OCI-LY7 (cell line): ENCODE measurements at regions not wholly inside any gene's neighbourhood (a gene's known extent, or its start where the extent isn't known, plus 50 kb on each side); places are given as distances from the start of the nearest gene placed in this dataset.

Experiments
- EZH2phosphoT487 ChIP-seq: fragments of 200-600 bp; sonication (generic); IDR thresholded peaks from 2 replicates; pipeline ENCODE4 v1.6.1; 2018; ENCODE audit warnings: low read depth, borderline replicate concordance, mild to moderate bottlenecking, mixed run types, antibody characterized with exemption, low read length, moderate library complexity, mixed read lengths
- TF ChIP-seq, protein P1 (sequence below): fragments of 200-600 bp; sonication (generic); conservative IDR thresholded peaks from 2 replicates; pipeline ENCODE4 v1.5.1; 2014; ENCODE audit warnings: mild to moderate bottlenecking, antibody characterized with exemption, low read length, moderate library complexity, mixed read lengths

DNA sequence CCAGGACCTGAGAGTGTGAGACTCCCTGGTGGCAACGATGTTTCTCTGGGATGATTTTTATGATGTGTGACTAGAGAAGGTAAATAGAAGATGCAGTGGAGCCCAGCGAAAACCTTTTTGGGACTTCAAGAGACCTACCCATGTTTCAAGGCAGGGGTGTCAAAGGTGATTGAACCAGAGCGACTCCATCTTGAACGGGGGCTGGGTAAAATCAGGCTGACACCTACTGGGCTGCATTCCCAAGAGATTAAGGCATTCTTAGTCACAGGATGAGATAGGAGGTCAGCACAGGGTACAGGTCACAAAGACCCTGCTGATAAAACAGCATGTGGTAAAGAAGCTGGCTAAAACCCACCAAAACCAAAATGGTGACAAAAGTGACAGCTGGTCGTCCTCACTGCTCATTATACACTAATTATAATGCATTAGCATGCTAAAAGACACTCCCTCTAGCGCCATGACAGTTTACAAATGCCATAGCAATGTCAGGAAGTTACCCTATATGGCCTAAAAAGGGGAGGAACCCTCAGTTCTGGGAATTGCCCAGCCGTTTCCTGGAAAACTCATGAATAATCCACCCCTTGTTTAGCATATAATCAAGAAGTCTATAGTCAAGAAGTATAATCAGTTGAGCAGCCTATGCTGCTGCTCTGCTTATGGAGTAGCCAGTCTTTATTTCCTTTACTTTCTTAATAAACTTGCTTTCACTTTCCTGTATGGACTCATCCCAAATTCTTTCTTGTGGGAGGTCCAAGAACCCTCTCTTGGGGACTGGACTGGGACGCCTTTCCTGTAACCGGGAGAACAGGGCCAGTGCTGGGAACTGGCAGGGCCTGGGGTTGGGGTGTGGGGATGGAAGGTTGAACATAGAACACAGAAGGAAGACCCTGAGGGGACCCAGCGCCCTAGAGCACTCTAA is 526.4 kb downstream of the QKI start:
- TF ChIP-seq EZH2phosphoT487, result no peak
- TF ChIP-seq, protein P1, sequence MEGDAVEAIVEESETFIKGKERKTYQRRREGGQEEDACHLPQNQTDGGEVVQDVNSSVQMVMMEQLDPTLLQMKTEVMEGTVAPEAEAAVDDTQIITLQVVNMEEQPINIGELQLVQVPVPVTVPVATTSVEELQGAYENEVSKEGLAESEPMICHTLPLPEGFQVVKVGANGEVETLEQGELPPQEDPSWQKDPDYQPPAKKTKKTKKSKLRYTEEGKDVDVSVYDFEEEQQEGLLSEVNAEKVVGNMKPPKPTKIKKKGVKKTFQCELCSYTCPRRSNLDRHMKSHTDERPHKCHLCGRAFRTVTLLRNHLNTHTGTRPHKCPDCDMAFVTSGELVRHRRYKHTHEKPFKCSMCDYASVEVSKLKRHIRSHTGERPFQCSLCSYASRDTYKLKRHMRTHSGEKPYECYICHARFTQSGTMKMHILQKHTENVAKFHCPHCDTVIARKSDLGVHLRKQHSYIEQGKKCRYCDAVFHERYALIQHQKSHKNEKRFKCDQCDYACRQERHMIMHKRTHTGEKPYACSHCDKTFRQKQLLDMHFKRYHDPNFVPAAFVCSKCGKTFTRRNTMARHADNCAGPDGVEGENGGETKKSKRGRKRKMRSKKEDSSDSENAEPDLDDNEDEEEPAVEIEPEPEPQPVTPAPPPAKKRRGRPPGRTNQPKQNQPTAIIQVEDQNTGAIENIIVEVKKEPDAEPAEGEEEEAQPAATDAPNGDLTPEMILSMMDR, result no peak
